ENCODE measurements at regions not wholly inside any gene's neighbourhood (a gene's known extent, or its start where the extent isn't known, plus 50 kb on each side); places are given as distances from the start of the nearest gene placed in this dataset.

- DNase-seq: no peak
Observed at GRCh38 chr3:165444745-165445144, 248.6 kb upstream of the SLITRK3 start.

- DNase-seq: no peak
Observed at GRCh38 chr3:165443664-165444063, 247.5 kb upstream of the SLITRK3 start.

GRCh38 chr3:165442061-165442460 is 245.9 kb upstream of the SLITRK3 start:
- no peak for DNase-seq

- no peak for DNase-seq
Observed at GRCh38 chr3:165440380-165440779, 244.2 kb upstream of the SLITRK3 start.

GRCh38 chr3:165439765-165440164 is 243.6 kb upstream of the SLITRK3 start:
- no peak for DNase-seq

GRCh38 chr3:165434516-165434915 is 238.3 kb upstream of the SLITRK3 start:
- DNase-seq: no peak

GRCh38 chr3:165406425-165406824 is 210.2 kb upstream of the SLITRK3 start:
- DNase-seq: no peak

- no peak for DNase-seq
Observed at GRCh38 chr3:165404357-165405027, 208.3 kb upstream of the SLITRK3 start.

- no peak for DNase-seq
Observed at GRCh38 chr3:165403666-165404065, 207.5 kb upstream of the SLITRK3 start.

GRCh38 chr3:165395188-165395587 is 199.0 kb upstream of the SLITRK3 start:
- DNase-seq: no peak

GRCh38 chr3:165393461-165393860 is 197.3 kb upstream of the SLITRK3 start:
- no peak for DNase-seq

GRCh38 chr3:165390166-165390565 is 194.0 kb upstream of the SLITRK3 start:
- DNase-seq: no peak

- DNase-seq: no peak
Observed at GRCh38 chr3:165389653-165390052, 193.5 kb upstream of the SLITRK3 start.

- no peak for DNase-seq
Observed at GRCh38 chr3:165389064-165389463, 192.9 kb upstream of the SLITRK3 start.

GRCh38 chr3:165383381-165383780 is 187.2 kb upstream of the SLITRK3 start:
- no peak for DNase-seq

GRCh38 chr3:165382672-165383071 is 186.5 kb upstream of the SLITRK3 start:
- no peak for DNase-seq

- no peak for DNase-seq
Observed at GRCh38 chr3:165378761-165379160, 182.6 kb upstream of the SLITRK3 start.

- no peak for DNase-seq
Observed at GRCh38 chr3:165359005-165359404, 162.8 kb upstream of the SLITRK3 start.

GRCh38 chr3:165355316-165355715 is 159.1 kb upstream of the SLITRK3 start:
- no peak for DNase-seq

- no peak for DNase-seq
Observed at GRCh38 chr3:165347526-165347925, 151.3 kb upstream of the SLITRK3 start.

- no peak for DNase-seq
Observed at GRCh38 chr3:165346503-165346902, 150.3 kb upstream of the SLITRK3 start.

GRCh38 chr3:165343185-165343584 is 147.0 kb upstream of the SLITRK3 start:
- DNase-seq: no peak

- DNase-seq: no peak
Observed at GRCh38 chr3:165339753-165340152, 143.6 kb upstream of the SLITRK3 start.

- DNase-seq: no peak
Observed at GRCh38 chr3:165336786-165337185, 140.6 kb upstream of the SLITRK3 start.

Data from right hindlimb (tissue), 1 donor.